ENCODE measurements at regions not wholly inside any gene's neighbourhood (a gene's known extent, or its start where the extent isn't known, plus 50 kb on each side); places are given as distances from the start of the nearest gene placed in this dataset.

DNA sequence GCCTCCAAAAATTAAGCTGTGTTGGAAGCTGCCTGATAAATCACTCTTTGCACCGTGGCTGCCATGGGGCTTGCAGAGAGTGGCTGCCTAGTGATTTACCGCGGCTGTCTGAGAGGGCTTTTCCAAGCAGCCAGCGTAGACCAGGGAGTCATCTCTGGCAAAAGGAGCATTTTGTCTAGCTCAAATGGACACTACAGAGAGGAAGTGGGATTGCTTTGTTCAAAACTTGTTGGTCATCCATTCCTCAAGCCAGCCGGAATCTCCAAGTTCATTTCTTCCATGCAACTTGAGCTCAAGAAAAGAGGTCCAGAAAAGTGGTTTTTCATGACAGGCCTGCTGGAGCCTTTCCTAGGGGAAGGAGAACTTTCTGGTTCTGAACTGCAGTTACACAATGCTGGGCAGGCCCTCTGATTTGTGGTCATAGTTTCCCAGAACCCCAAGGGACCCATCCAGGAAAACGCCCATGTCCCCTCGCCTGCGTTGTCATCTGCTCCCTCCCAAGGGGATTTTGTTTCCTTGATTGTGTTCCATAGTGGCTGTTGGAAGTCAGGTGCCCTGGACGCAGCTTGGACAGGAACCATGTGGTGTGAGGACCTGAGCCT is 108.1 kb downstream of the TRIB2 start:
- in situ Hi-C loops (cut with HindIII; ENCODE audit: low sequenced_read_pairs), result no loop called here
- DNase-seq (ENCODE audit: low read depth), result no peak
- no peak for TF ChIP-seq CTCF (IDR thresholded peaks at IDR 0.05; ENCODE audit: low read depth, low read length, missing control alignments)

DNA sequence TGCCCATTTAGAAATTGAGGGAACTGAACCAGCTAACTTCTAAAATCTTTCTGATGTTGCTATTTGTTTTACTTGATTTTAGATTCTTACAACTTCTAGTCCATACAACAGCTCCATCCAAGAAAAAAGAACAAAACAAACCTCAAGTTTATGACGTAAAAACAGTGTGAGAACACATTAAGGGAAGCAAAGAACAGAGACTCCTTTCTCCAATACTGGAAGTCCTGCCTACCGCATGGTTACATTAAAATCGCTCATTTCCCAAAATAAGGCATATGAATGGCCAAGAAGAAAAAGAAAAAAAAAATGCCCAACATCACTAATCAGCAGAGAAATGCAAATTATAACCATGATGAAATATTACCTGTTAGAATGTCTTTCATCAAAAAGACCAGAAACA is 110.0 kb downstream of the TRIB2 start:
- no peak for TF ChIP-seq CTCF (IDR thresholded peaks at IDR 0.05; ENCODE audit: low read depth, low read length, missing control alignments)
- no peak for DNase-seq (ENCODE audit: low read depth)
- no peak overlapping the region for H3K4me3 ChIP-seq (ENCODE audit: low read depth, low read length)
- in situ Hi-C loops (cut with HindIII; ENCODE audit: low sequenced_read_pairs), result no loop called here

More for the DNA sequence above, 108.1 kb downstream of the TRIB2 start:
- no peak overlapping the region for H3K4me3 ChIP-seq (ENCODE audit: low read depth, low read length)

- DNase-seq (ENCODE audit: low read depth), result no peak
- in situ Hi-C loops (cut with HindIII; ENCODE audit: low sequenced_read_pairs), result no loop called here
- H3K4me3 ChIP-seq (ENCODE audit: low read depth, low read length), result no peak overlapping the region
- TF ChIP-seq CTCF (IDR thresholded peaks at IDR 0.05; ENCODE audit: low read depth, low read length, missing control alignments), result no peak
Measured at GRCh38 chr2:12827721-12828120, 111.0 kb downstream of the TRIB2 start.

- in situ Hi-C loops (cut with HindIII; ENCODE audit: low sequenced_read_pairs), result no loop called here
- TF ChIP-seq CTCF (IDR thresholded peaks at IDR 0.05; ENCODE audit: low read depth, low read length, missing control alignments), result no peak
- DNase-seq (ENCODE audit: low read depth), result no peak
- H3K4me3 ChIP-seq (ENCODE audit: low read depth, low read length), result no peak overlapping the region
Measured at GRCh38 chr2:12828980-12829379, 112.2 kb downstream of the TRIB2 start.

DNA sequence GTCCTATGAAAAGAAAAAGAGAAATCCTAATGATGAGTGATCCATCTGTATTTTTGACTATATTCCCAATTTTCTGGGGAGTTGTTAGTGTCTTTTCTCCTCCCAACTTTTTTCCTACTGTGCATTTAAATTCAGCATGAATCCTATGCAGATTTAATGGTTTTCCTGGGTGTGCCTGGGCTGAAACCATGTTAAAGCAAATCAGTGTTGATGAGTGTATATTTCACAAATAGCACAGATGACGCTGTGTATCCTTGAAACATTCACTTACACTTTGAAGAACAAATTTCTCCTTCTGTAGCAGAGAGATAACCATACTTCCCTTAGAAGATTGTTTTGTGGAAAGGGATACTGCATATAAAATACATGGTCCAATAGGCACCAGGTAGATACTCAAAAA is 114.3 kb downstream of the TRIB2 start:
- no peak for TF ChIP-seq CTCF (IDR thresholded peaks at IDR 0.05; ENCODE audit: low read depth, low read length, missing control alignments)
- no peak for DNase-seq (ENCODE audit: low read depth)

DNA sequence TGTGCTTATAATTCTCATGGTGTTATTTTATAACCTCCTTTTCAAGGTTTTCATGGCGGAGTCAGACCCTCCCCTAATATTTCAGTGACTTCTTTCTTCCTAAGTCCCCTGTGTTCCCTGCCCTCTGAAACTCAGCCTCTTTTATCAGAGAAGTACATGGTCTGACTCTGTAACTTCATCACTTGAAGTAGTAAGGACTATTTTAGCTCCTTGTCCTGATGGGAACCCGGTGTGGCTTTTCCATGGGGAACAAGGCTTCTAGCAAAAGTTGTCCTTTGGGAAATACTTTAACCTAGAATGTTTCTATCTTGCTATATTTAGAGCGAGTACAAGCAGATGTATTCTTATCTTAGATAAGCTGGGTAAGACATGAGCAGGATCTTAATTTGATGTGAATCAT is 117.5 kb downstream of the TRIB2 start:
- in situ Hi-C loops (cut with HindIII; ENCODE audit: low sequenced_read_pairs), result loop anchor here (5.0 kb wide), 1 partner anchor 38 kb away; no protein-coding TSS in a partner anchor
- DNase-seq (ENCODE audit: low read depth), result no peak
- H3K4me3 ChIP-seq (ENCODE audit: low read depth, low read length), result no peak overlapping the region
- TF ChIP-seq CTCF (IDR thresholded peaks at IDR 0.05; ENCODE audit: low read depth, low read length, missing control alignments), result no peak

More for the DNA sequence above, 114.3 kb downstream of the TRIB2 start:
- no peak overlapping the region for H3K4me3 ChIP-seq (ENCODE audit: low read depth, low read length)
- in situ Hi-C loops (cut with HindIII; ENCODE audit: low sequenced_read_pairs), result loop anchor here (5.0 kb wide), 1 partner anchor 41 kb away; no protein-coding TSS in a partner anchor

All from astrocyte of the cerebellum (primary cell).